Fibroblast of pulmonary artery (primary cell): ENCODE measurements at regions not wholly inside any gene's neighbourhood (a gene's known extent, or its start where the extent isn't known, plus 50 kb on each side); places are given as distances from the start of the nearest gene placed in this dataset.
A peak's percentile ranks its signal among the peaks of the same experiment; 100 is the strongest.

ENCODE experiments used
- DNase-seq: peaks from one replicate; pipeline ENCODE4 v3.0.0-alpha.2; 2010; ENCODE audit warnings: low read depth
- H3K4me3 ChIP-seq: replicated peaks from 2 replicates; pipeline ENCODE4 v1.5.1; 2011; ENCODE audit warnings: low read depth, mild to moderate bottlenecking, control low read depth, low read length, moderate library complexity
- CTCF ChIP-seq: IDR thresholded peaks from 2 replicates; pipeline ENCODE4 v1.5.1; 2011; ENCODE audit warnings: mild to moderate bottlenecking, control low read depth, low read length, inconsistent platforms; ENCODE audit errors: missing control alignments

GRCh38 chr7:79820387-79820786, 314.2 kb upstream of the GNAI1 start:
- peak overlapping the region; percentile 17 for H3K4me3 ChIP-seq
- DNase-seq = peak; percentile 89
- no peak for TF ChIP-seq CTCF

- no peak overlapping the region for H3K4me3 ChIP-seq
- peak; percentile 24 for DNase-seq
- no peak for TF ChIP-seq CTCF
Observed at GRCh38 chr7:79810916-79811315, 323.7 kb upstream of the GNAI1 start.

- peak; percentile 58 for TF ChIP-seq CTCF
- H3K4me3 ChIP-seq = no peak overlapping the region
- DNase-seq = peak; percentile 60
Observed at GRCh38 chr7:79806161-79806734, 328.4 kb upstream of the GNAI1 start.

- DNase-seq = no peak
- no peak overlapping the region for H3K4me3 ChIP-seq
- no peak for TF ChIP-seq CTCF
Observed at GRCh38 chr7:79790656-79791262, 337.3 kb upstream of the MAGI2 start.

- TF ChIP-seq CTCF = no peak
- DNase-seq = peak; percentile 82
- no peak overlapping the region for H3K4me3 ChIP-seq
Observed at GRCh38 chr7:79789584-79790345, 336.3 kb upstream of the MAGI2 start.

- peak; percentile 50 for DNase-seq
- H3K4me3 ChIP-seq = no peak overlapping the region
- TF ChIP-seq CTCF = no peak
Observed at GRCh38 chr7:79787623-79788022, 334.2 kb upstream of the MAGI2 start.
